ENCODE measurements at regions not wholly inside any gene's neighbourhood (a gene's known extent, or its start where the extent isn't known, plus 50 kb on each side); places are given as distances from the start of the nearest gene placed in this dataset.
"Not testable (repeated sequence)": the region's sequence is repeated elsewhere in the genome, so short reads cannot be mapped to it uniquely, and the experiment has no call there.

DNA sequence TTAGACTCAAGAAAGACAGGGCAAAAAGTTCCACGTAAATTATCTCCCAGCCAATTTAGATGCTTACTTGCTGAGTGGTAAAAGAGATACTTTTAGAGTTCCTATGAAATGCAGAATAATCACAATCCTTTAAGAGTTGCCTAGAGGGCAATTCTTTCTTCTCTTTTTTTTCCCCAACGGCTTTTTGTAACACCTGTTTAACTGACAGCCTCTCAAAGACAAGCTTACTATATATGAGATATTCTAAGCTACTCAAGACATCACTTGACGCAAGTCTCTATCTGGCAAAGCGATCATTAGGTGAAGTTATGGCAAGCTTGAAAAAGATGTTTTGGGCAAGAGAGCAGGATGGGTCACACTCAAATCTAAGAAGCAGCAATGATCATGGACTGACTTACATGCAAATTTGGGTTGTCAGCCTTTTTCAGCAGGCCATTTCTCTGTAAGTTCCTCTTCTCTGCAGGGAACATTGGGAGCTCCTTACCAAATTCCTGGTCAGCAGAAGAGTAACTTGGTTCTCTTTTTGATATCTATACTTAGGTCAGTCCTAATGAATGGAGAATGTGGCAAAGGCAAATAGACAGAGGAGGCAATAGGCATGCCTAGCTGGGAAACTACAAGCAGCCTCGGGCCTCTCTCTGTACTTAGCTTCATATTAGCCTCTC lies 162.9 kb upstream of the FGF13 start:
- ChIA-PET CTCF (ENCODE audit: low intra/inter-chr PET ratio, low total read pairs) (no interaction called here), POLR2A (no interaction called here)
- no peaks in the 10 kb centered on the region for H4K20me1 ChIP-seq (ENCODE audit: insufficient read depth, low read length)
- no peaks in the 10 kb centered on the region for H3K27me3 ChIP-seq (ENCODE audit: control insufficient read depth in 1 of 2, insufficient read depth in 2 of 2, low read length in 2 of 2)
- no peak overlapping the region for H2AFZ ChIP-seq (ENCODE audit: low read length)
- TF ChIP-seq, protein P1, sequence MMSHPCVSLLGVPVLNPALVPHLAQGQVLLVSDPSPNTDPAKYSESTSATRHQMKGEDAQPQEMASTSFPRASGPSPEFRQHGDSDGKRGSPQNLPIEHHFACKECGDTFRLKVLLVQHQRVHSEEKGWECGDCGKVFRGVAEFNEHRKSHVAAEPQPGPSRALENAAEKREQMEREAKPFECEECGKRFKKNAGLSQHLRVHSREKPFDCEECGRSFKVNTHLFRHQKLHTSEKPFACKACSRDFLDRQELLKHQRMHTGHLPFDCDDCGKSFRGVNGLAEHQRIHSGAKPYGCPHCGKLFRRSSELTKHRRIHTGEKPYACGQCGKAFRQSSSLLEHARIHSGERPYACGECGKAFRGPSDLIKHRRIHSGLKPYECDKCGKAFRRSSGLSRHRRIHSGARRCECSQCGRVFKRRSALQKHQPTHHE (CRISPR knock-in tag; IDR thresholded peaks at IDR 0.05; ENCODE audit: borderline replicate concordance): no peak
- TF ChIP-seq, protein P2, sequence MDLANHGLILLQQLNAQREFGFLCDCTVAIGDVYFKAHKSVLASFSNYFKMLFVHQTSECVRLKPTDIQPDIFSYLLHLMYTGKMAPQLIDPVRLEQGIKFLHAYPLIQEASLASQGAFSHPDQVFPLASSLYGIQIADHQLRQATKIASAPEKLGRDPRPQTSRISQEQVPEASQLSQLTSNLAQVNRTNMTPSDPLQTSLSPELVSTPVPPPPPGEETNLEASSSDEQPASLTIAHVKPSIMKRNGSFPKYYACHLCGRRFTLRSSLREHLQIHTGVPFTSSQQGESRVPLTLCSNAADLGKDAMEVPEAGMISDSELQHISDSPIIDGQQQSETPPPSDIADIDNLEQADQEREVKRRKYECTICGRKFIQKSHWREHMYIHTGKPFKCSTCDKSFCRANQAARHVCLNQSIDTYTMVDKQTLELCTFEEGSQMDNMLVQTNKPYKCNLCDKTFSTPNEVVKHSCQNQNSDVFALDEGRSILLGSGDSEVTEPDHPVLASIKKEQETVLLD (CRISPR knock-in tag; IDR thresholded peaks at IDR 0.05; ENCODE audit: low read depth): no peak
- TF ChIP-seq ZSCAN25 (CRISPR knock-in tag; IDR thresholded peaks at IDR 0.05): no peak
- H3K4me3 ChIP-seq (replicated peaks in 1 of 3; ENCODE audit: insufficient read depth in 1 of 3, low read depth in 2 of 3, low read length in 3 of 3): no peak overlapping the region
- H3K36me3 ChIP-seq (replicated peaks in 1 of 2; ENCODE audit: control insufficient read depth in 1 of 2, insufficient read depth in 2 of 2, low read length in 2 of 2): no peaks in the 10 kb centered on the region
- H3K79me2 ChIP-seq (ENCODE audit: insufficient read depth, low read length): no peaks in the 10 kb centered on the region
- H3K9me3 ChIP-seq (ENCODE audit: low read length): no peaks in the 10 kb centered on the region
- 60% methylated on average over 5 of the region's 5 CpGs for WGBS (ENCODE audit: low lambda C conversion rate)
- no peaks in the 10 kb centered on the region for H3K4me1 ChIP-seq (ENCODE audit: insufficient read depth, low read length)
- H3K4me2 ChIP-seq (ENCODE audit: low read depth, low read length): no peak overlapping the region
- no peak for ATAC-seq
- no TSS peak for BruUV-seq (replicated peaks)
- no peak for DNase-seq (ENCODE audit: low spot score)
- no peak for FAIRE-seq
- no peak overlapping the region for H3K9ac ChIP-seq (ENCODE audit: insufficient read depth, low read depth, low read length)
- H3K27ac ChIP-seq (ENCODE audit: extremely low read length, insufficient read depth, low read length): no peak overlapping the region
- in situ Hi-C loops (cut with HindIII; ENCODE audit: extremely low pct_ligation_motif_present, low pct_unique_long_range_greater_than_20kb) (no loop called here), intact Hi-C loops (cut with micrococcal nuclease; ENCODE audit: unreplicated experiment) (no loop called here)

DNA sequence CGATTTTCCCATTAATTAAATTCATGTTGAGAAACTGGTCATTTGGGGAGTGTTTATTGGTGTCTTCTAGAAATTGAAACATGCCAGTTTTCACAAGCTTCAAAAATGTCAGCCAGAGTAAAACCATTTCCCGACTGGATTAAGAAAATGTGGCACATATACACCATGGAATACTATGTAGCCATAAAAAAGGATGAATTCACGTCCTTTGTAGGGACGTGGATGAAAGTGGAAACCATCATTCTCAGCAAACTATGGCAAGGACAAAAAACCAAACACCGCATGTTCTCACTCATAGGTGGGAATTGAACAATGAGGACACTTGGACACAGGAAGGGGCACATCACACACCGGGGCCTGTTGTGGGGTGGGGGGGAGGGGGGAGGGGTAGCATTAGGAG lies 162.1 kb upstream of the FGF13 start:
- H3K36me3 ChIP-seq (replicated peaks in 1 of 2; ENCODE audit: control insufficient read depth in 1 of 2, insufficient read depth in 2 of 2, low read length in 2 of 2); H3K9ac ChIP-seq (ENCODE audit: insufficient read depth, low read depth, low read length); BruUV-seq (replicated peaks); H3K27me3 ChIP-seq (ENCODE audit: control insufficient read depth in 1 of 2, insufficient read depth in 2 of 2, low read length in 2 of 2); H3K79me2 ChIP-seq (ENCODE audit: insufficient read depth, low read length); DNase-seq (ENCODE audit: low spot score); intact Hi-C loops (cut with micrococcal nuclease; ENCODE audit: unreplicated experiment); POLR2A ChIA-PET; in situ Hi-C loops (cut with HindIII; ENCODE audit: extremely low pct_ligation_motif_present, low pct_unique_long_range_greater_than_20kb); H3K4me2 ChIP-seq (ENCODE audit: low read depth, low read length); H3K9me3 ChIP-seq (ENCODE audit: low read length); H4K20me1 ChIP-seq (ENCODE audit: insufficient read depth, low read length); CTCF ChIA-PET (ENCODE audit: low intra/inter-chr PET ratio, low total read pairs); H3K4me3 ChIP-seq (replicated peaks in 1 of 3; ENCODE audit: insufficient read depth in 1 of 3, low read depth in 2 of 3, low read length in 3 of 3); FAIRE-seq; H3K4me1 ChIP-seq (ENCODE audit: insufficient read depth, low read length); H2AFZ ChIP-seq (ENCODE audit: low read length); ATAC-seq; H3K27ac ChIP-seq (ENCODE audit: extremely low read length, insufficient read depth, low read length): not testable (repeated sequence)
- WGBS (ENCODE audit: low lambda C conversion rate): 5% methylated on average over 6 of the region's 6 CpGs

All from HepG2 (cell line).